Endothelial cell of hepatic sinusoid (primary cell): ENCODE measurements at regions not wholly inside any gene's neighbourhood (a gene's known extent, or its start where the extent isn't known, plus 50 kb on each side); places are given as distances from the start of the nearest gene placed in this dataset.
"Not testable (repeated sequence)": the region's sequence is repeated elsewhere in the genome, so short reads cannot be mapped to it uniquely, and the experiment has no call there.

Experiments
- in situ Hi-C: cut with HindIII; loops from 2 replicates; pipeline ENCODE4 v1.10.0; 2017; ENCODE audit warnings: low sequenced_read_pairs

GRCh38 chr14:66001356-66001755, 484.8 kb upstream of the CCDC196 start:
- in situ Hi-C loops: loop anchor here (5.0 kb wide), 1 partner anchor 79 kb away; no protein-coding TSS in a partner anchor

GRCh38 chr14:66003082-66003730, 483.0 kb upstream of the CCDC196 start:
- in situ Hi-C loops: loop anchor here (5.0 kb wide), 1 partner anchor 81 kb away; no protein-coding TSS in a partner anchor

GRCh38 chr14:66005900-66006434, 480.2 kb upstream of the CCDC196 start:
- in situ Hi-C loops: no loop called here

GRCh38 chr14:66008631-66009030, 477.5 kb upstream of the CCDC196 start:
- in situ Hi-C loops: no loop called here

- in situ Hi-C loops: no loop called here
Observed at GRCh38 chr14:66009089-66009488, 477.1 kb upstream of the CCDC196 start.

GRCh38 chr14:66010695-66011094, 475.5 kb upstream of the CCDC196 start:
- in situ Hi-C loops: no loop called here

- in situ Hi-C loops: no loop called here
Observed at GRCh38 chr14:66011855-66012254, 474.3 kb upstream of the CCDC196 start.

GRCh38 chr14:66013607-66014006, 472.6 kb upstream of the CCDC196 start:
- in situ Hi-C loops: not testable (repeated sequence)

- in situ Hi-C loops: no loop called here
Observed at GRCh38 chr14:66015071-66015780, 470.9 kb upstream of the CCDC196 start.

- in situ Hi-C loops: no loop called here
Observed at GRCh38 chr14:66017927-66018326, 468.2 kb upstream of the CCDC196 start.

GRCh38 chr14:66022526-66022925, 463.6 kb upstream of the CCDC196 start:
- in situ Hi-C loops: no loop called here

GRCh38 chr14:66025779-66026178, 460.4 kb upstream of the CCDC196 start:
- in situ Hi-C loops: no loop called here

GRCh38 chr14:66031981-66032380, 454.2 kb upstream of the CCDC196 start:
- in situ Hi-C loops: not testable (repeated sequence)

- in situ Hi-C loops: no loop called here
Observed at GRCh38 chr14:66032800-66033199, 453.4 kb upstream of the CCDC196 start.

- in situ Hi-C loops: no loop called here
Observed at GRCh38 chr14:66036547-66036946, 449.6 kb upstream of the CCDC196 start.

- in situ Hi-C loops: no loop called here
Observed at GRCh38 chr14:66037361-66037760, 448.8 kb upstream of the CCDC196 start.

GRCh38 chr14:66038212-66038611, 448.0 kb upstream of the CCDC196 start:
- in situ Hi-C loops: no loop called here

- in situ Hi-C loops: no loop called here
Observed at GRCh38 chr14:66038618-66039017, 447.6 kb upstream of the CCDC196 start.

- in situ Hi-C loops: no loop called here
Observed at GRCh38 chr14:66039495-66039894, 446.7 kb upstream of the CCDC196 start.

- in situ Hi-C loops: no loop called here
Observed at GRCh38 chr14:66041582-66041981, 444.6 kb upstream of the CCDC196 start.

- in situ Hi-C loops: no loop called here
Observed at GRCh38 chr14:66043921-66044320, 442.2 kb upstream of the CCDC196 start.

GRCh38 chr14:66045572-66046021, 440.6 kb upstream of the CCDC196 start:
- in situ Hi-C loops: no loop called here
